Tibial artery (tissue), 4 donors: ENCODE measurements at regions not wholly inside any gene's neighbourhood (a gene's known extent, or its start where the extent isn't known, plus 50 kb on each side); places are given as distances from the start of the nearest gene placed in this dataset.

Source experiments
- DNase-seq, 2 donors: peaks; one replicate each; pipeline ENCODE4 v3.0.0-alpha.2; 2019
- H3K27ac ChIP-seq, 2 donors: fragments of 200-600 bp; sonication (generic) in 1 of 2; 1 replicate in 1 of 2; 2 replicates in 1 of 2; pipeline ENCODE4 v1.5.1; 2018 to 2019; ENCODE audit warnings: mild to moderate bottlenecking in 1 of 2
- H3K27me3 ChIP-seq, 2 donors: fragments of 200-600 bp; sonication (generic) in 1 of 2; one replicate each; pipeline versions ENCODE4 v1.5.1 to v1.6.0; 2016 to 2019
- H3K36me3 ChIP-seq, 3 donors: fragments of 200-600 bp; sonication (generic) in 2 of 3; one replicate each; pipeline ENCODE4 v1.5.1; 2016 to 2019; ENCODE audit warnings: mild to moderate bottlenecking in 2 of 3
- H3K4me1 ChIP-seq, 4 donors: fragments of 200-600 bp; sonication (generic) in 2 of 4; 1 replicate in 3 of 4; 2 replicates in 1 of 4; pipeline ENCODE4 v1.5.1; 2016 to 2019
- H3K4me3 ChIP-seq, 2 donors: fragments of 200-600 bp; sonication (generic) in 1 of 2; 1 replicate in 1 of 2; 2 replicates in 1 of 2; pipeline ENCODE4 v1.5.1; 2018 to 2019; ENCODE audit warnings: mild to moderate bottlenecking in 2 of 2
- H3K9me3 ChIP-seq, 3 donors: fragments of 200-600 bp; sonication (generic) in 1 of 3; one replicate each; pipeline ENCODE4 v1.5.1; 2016 to 2019
- intact Hi-C: fragments of 100-400 bp; cut with DNase I; formaldehyde crosslinking; loops from one replicate; pipeline ENCODE4 v1.15.0; 2023; ENCODE audit warnings: low total_unique reads
- TF ChIP-seq, protein P1 (sequence below), 2 experiments: fragments of 200-600 bp in 1 of 2; fragments of 450-650 bp in 1 of 2; IDR thresholded peaks; one replicate each; pipeline ENCODE4 v1.5.1; 2017 to 2019; ENCODE audit warnings: antibody characterized with exemption in 2 of 2, mild to moderate bottlenecking in 1 of 2, moderate library complexity in 1 of 2

DNA sequence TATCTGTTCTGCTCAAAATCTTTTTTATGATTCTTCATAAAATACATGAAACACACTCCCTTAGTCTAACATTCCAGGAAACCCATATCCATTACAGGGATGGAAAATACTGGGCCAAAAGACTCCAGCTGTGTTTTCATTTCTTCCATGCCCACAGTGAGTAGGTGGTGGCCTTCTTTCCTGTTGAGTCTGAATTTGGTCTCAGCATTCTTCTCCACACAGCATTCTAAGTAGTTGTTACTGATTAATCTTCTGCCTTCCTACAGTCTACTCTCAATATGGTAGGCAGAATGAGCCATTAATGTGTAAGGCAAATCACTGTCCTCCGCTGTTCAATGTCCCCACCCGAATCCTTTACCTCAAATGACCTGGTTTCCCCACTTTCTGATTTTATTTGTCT is 370.6 kb upstream of the RPS6KA3 start:
- Histone ChIP-seq H3K27ac (no peak overlapping the region), H3K27me3 (no peaks in the 10 kb centered on the region), H3K9me3 (no peaks in the 10 kb centered on the region), H3K4me3 (no peak overlapping the region), H3K36me3 (no peaks in the 10 kb centered on the region), H3K4me1 (no peaks in the 10 kb centered on the region)
- DNase-seq = no peak
- TF ChIP-seq, protein P1, sequence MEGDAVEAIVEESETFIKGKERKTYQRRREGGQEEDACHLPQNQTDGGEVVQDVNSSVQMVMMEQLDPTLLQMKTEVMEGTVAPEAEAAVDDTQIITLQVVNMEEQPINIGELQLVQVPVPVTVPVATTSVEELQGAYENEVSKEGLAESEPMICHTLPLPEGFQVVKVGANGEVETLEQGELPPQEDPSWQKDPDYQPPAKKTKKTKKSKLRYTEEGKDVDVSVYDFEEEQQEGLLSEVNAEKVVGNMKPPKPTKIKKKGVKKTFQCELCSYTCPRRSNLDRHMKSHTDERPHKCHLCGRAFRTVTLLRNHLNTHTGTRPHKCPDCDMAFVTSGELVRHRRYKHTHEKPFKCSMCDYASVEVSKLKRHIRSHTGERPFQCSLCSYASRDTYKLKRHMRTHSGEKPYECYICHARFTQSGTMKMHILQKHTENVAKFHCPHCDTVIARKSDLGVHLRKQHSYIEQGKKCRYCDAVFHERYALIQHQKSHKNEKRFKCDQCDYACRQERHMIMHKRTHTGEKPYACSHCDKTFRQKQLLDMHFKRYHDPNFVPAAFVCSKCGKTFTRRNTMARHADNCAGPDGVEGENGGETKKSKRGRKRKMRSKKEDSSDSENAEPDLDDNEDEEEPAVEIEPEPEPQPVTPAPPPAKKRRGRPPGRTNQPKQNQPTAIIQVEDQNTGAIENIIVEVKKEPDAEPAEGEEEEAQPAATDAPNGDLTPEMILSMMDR (IDR thresholded peaks at IDR 0.05) = no peak
- intact Hi-C loops = no loop called here

DNA sequence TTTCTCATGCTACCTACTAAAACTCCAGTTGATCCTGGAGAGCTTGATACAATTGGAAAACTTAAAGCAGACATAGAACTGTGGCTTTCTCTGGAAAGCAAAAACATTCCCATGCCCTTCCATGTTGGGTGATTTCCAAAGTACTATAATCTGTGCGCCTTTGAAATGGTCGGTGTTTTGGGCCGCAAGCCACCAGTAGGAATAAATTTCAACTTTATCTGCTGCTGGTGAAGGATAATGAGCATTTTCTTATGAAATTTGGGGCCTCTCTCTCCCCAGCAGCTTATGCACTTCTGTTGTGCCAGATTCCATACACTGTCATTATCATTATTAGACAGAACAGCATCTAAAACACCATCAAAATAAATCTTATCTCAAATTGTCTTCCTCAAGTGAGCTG is 366.7 kb upstream of the RPS6KA3 start:
- intact Hi-C loops = no loop called here
- Histone ChIP-seq H3K27ac (no peak overlapping the region), H3K4me1 (no peaks in the 10 kb centered on the region), H3K27me3 (no peaks in the 10 kb centered on the region), H3K9me3 (no peaks in the 10 kb centered on the region), H3K4me3 (no peak overlapping the region), H3K36me3 (no peaks in the 10 kb centered on the region)
- TF ChIP-seq, protein P1 (IDR thresholded peaks at IDR 0.05) = no peak
- no peak for DNase-seq

DNA sequence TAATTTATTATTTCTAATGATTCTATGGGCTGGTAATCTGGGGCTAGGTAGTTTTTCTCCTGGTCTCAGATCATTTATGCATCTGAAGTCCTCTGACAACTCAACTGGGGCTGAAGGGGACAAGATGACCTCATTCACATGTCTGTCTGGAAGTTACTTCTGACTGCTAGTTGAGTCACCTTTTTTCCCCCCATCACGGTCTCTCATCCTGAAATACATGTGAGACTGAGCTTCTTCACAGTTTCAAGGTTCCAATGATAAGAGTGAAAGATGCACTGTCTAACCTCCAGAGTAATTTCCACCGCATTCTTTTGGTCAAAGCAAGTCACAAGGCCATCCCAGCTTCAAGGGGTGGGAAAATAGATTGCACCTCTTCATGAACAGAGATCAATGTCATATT is 356.7 kb upstream of the RPS6KA3 start:
- intact Hi-C loops = no loop called here
- Histone ChIP-seq H3K36me3 (no peaks in the 10 kb centered on the region), H3K4me1 (no peaks in the 10 kb centered on the region), H3K27ac (no peak overlapping the region), H3K9me3 (no peaks in the 10 kb centered on the region), H3K27me3 (no peaks in the 10 kb centered on the region), H3K4me3 (no peak overlapping the region)
- TF ChIP-seq, protein P1 (IDR thresholded peaks at IDR 0.05) = no peak
- DNase-seq = no peak

DNA sequence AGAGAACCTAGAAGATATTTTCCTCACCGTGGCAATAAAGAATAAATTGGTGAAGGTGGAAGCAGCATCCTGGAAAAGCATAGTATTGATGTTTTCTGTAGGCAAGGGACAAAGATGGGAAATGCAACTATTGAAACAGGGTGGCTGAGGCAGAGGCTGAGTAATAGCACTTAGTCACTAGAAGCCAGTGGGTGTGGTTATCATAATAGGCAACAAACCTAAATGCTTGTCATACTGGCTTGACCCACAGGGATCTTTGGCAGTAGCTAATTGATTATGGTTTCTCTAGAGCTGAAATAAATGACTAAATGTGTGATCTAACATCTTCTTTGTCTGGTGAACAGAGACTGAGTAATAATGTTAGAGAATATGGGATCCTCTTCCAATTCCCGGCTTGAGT is 353.6 kb upstream of the RPS6KA3 start:
- Histone ChIP-seq H3K4me3 (no peak overlapping the region), H3K27ac (no peak overlapping the region), H3K36me3 (no peaks in the 10 kb centered on the region), H3K27me3 (no peaks in the 10 kb centered on the region), H3K9me3 (no peaks in the 10 kb centered on the region), H3K4me1 (no peaks in the 10 kb centered on the region)
- TF ChIP-seq, protein P1 (IDR thresholded peaks at IDR 0.05) = no peak
- no peak for DNase-seq
- intact Hi-C loops = no loop called here

DNA sequence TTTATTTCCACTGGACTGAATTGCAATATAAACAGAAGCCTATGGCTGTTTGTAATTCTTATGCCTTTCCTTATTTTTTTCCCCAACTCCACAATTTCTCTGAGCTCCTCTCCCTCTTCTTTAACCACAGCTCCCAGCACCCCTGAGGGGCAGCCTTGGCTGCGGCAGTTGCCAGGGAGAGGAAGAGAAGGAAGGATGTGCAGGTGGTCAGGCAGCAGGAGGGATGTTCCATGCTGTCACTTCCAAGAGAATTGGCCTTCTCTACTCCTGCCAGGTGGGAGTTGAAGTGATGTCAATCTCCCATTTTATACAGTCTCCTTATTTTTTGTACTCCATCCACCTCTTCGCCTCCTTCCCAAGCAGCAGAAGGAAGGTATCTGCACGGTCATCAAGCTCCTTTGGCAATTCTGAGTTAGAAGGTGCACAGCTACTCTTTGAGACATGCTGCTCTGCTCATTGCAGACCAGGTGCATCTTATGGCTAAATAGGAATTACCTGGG is 343.3 kb upstream of the RPS6KA3 start:
- intact Hi-C loops = no loop called here

More for the DNA sequence above, 343.3 kb upstream of the RPS6KA3 start:
- Histone ChIP-seq H3K27me3 (no peaks in the 10 kb centered on the region), H3K4me3 (no peak overlapping the region), H3K27ac (no peak overlapping the region), H3K4me1 (no peaks in the 10 kb centered on the region), H3K9me3 (no peaks in the 10 kb centered on the region), H3K36me3 (no peaks in the 10 kb centered on the region)
- TF ChIP-seq, protein P1 (IDR thresholded peaks at IDR 0.05) = no peak
- no peak for DNase-seq
